OCI-LY7 (cell line): ENCODE measurements at regions not wholly inside any gene's neighbourhood (a gene's known extent, or its start where the extent isn't known, plus 50 kb on each side); places are given as distances from the start of the nearest gene placed in this dataset.

Source experiments
- EZH2phosphoT487 ChIP-seq: fragments of 200-600 bp; sonication (generic); IDR thresholded peaks from 2 replicates; pipeline ENCODE4 v1.6.1; 2018; ENCODE audit warnings: low read depth, borderline replicate concordance, mild to moderate bottlenecking, mixed run types, antibody characterized with exemption, low read length, moderate library complexity, mixed read lengths
- TF ChIP-seq, protein P1 (sequence below): fragments of 200-600 bp; sonication (generic); conservative IDR thresholded peaks from 2 replicates; pipeline ENCODE4 v1.5.1; 2014; ENCODE audit warnings: mild to moderate bottlenecking, antibody characterized with exemption, low read length, moderate library complexity, mixed read lengths

DNA sequence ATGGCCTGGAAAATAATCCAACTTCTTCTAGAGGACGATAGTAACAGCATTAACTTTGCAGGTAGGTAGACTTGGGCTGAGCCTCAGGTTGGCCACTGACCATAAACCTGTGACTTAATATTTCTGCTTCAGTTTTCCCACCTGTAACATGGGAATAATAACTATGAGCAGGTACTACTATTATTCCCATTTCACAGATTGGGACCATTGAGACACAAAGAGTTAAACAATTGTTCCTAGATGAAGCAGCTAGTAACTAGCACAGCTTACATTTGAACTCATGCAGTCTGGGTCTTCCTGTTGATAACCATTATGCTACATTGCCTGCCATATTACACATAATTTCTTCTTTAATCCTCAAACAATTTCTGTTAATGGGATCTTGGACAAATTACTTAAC lies 217.7 kb downstream of the NUAK1 start:
- TF ChIP-seq, protein P1, sequence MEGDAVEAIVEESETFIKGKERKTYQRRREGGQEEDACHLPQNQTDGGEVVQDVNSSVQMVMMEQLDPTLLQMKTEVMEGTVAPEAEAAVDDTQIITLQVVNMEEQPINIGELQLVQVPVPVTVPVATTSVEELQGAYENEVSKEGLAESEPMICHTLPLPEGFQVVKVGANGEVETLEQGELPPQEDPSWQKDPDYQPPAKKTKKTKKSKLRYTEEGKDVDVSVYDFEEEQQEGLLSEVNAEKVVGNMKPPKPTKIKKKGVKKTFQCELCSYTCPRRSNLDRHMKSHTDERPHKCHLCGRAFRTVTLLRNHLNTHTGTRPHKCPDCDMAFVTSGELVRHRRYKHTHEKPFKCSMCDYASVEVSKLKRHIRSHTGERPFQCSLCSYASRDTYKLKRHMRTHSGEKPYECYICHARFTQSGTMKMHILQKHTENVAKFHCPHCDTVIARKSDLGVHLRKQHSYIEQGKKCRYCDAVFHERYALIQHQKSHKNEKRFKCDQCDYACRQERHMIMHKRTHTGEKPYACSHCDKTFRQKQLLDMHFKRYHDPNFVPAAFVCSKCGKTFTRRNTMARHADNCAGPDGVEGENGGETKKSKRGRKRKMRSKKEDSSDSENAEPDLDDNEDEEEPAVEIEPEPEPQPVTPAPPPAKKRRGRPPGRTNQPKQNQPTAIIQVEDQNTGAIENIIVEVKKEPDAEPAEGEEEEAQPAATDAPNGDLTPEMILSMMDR, result no peak
- TF ChIP-seq EZH2phosphoT487, result no peak
